IMR-90 (cell line): ENCODE measurements at regions not wholly inside any gene's neighbourhood (a gene's known extent, or its start where the extent isn't known, plus 50 kb on each side); places are given as distances from the start of the nearest gene placed in this dataset.

Experiments used
- ATAC-seq: fragments of 200-7000 bp; cut with Tn5 transposase; 2 replicates; pipeline ENCODE4 v1.9.1; 2020; ENCODE audit warnings: low read depth, mild to moderate bottlenecking, moderate library complexity
- BruUV-seq: library from RNA; stranded (reverse); fragments of 400-500 nt; replicated peaks from 2 replicates; lab custom pipeline; 2021; lab: Mats Ljungman, UMichigan
- CTCF ChIA-PET: fragments of 300-600 bp; formaldehyde crosslinking; extraction: SDS; loops from one replicate; lab custom pipeline; 2021; ENCODE audit warnings: antibody characterized with exemption; lab: Yijun Ruan, JAX
- POLR2A ChIA-PET: fragments of 300-600 bp; sonication (Branson Sonifier 250); formaldehyde crosslinking; loops from one replicate; lab custom pipeline; 2022; ENCODE audit warnings: antibody characterized with exemption; ENCODE audit not compliant: unreplicated experiment; lab: Charles Lee
- DNase-seq: peaks from one replicate; pipeline ENCODE4 v3.0.0; 2013
- H2AFZ ChIP-seq: replicated peaks from 2 replicates; pipeline ENCODE3; 2013; ENCODE audit warnings: low read length, mild to moderate bottlenecking; ENCODE audit not compliant: poor library complexity
- H2AK5ac ChIP-seq: 2 replicates; pipeline ENCODE4 v1.6.1; 2013; ENCODE audit warnings: low read depth, low read length, inconsistent platforms
- H2AK9ac ChIP-seq: replicated peaks from 2 replicates; pipeline ENCODE3; 2013; ENCODE audit warnings: mild to moderate bottlenecking, low read depth, low read length, moderate library complexity; ENCODE audit not compliant: poor library complexity
- H2BK120ac ChIP-seq: 2 replicates; pipeline ENCODE4 v1.6.1; 2013; ENCODE audit warnings: low read depth, low read length, inconsistent platforms
- H2BK15ac ChIP-seq: 3 replicates; pipeline ENCODE4 v1.6.1; 2013; ENCODE audit warnings: low read depth, low read length, inconsistent platforms
- H2BK20ac ChIP-seq: 2 replicates; pipeline ENCODE4 v1.6.1; 2013; ENCODE audit warnings: low read depth, mild to moderate bottlenecking, inconsistent platforms, low read length, moderate library complexity
- H2BK5ac ChIP-seq: 2 replicates; pipeline ENCODE4 v1.6.1; 2013; ENCODE audit warnings: mild to moderate bottlenecking, low read depth, low read length, inconsistent platforms; ENCODE audit not compliant: poor library complexity, severe bottlenecking
- H3K14ac ChIP-seq: replicated peaks from 2 replicates; pipeline ENCODE4 v1.6.1; 2013; ENCODE audit warnings: low read depth, low read length, inconsistent platforms
- H3K18ac ChIP-seq: 2 replicates; pipeline ENCODE4 v1.6.1; 2013; ENCODE audit warnings: low read depth, low read length, control low read depth
- H3K23ac ChIP-seq: 2 replicates; pipeline ENCODE4 v1.6.1; 2013; ENCODE audit warnings: low read depth, low read length, inconsistent platforms
- H3K27ac ChIP-seq: 2 replicates; pipeline ENCODE4 v1.5.1; 2013; ENCODE audit warnings: mild to moderate bottlenecking, control low read depth, low read length; ENCODE audit not compliant: insufficient read depth
- H3K27me3 ChIP-seq: 2 replicates; pipeline ENCODE4 v1.6.1; 2013; ENCODE audit warnings: low read length; ENCODE audit not compliant: control insufficient read depth, insufficient read depth
- H3K36me3 ChIP-seq: 2 replicates; pipeline ENCODE4 v1.6.1; 2013; ENCODE audit warnings: low read length, mixed read lengths; ENCODE audit not compliant: control insufficient read depth, insufficient read depth
- H3K4ac ChIP-seq: 2 replicates; pipeline ENCODE4 v1.6.1; 2013; ENCODE audit warnings: low read depth, low read length, inconsistent platforms
- H3K4me1 ChIP-seq: 2 replicates; pipeline ENCODE4 v1.6.1; 2013; ENCODE audit warnings: low read length, mixed read lengths; ENCODE audit not compliant: control insufficient read depth, insufficient read depth
- H3K4me2 ChIP-seq: 2 replicates; pipeline ENCODE4 v1.6.1; 2013; ENCODE audit warnings: low read depth, mild to moderate bottlenecking, control low read depth, low read length, moderate library complexity
- H3K4me3 ChIP-seq: 2 replicates; pipeline ENCODE4 v1.5.1; 2013; ENCODE audit warnings: low read depth, mild to moderate bottlenecking, control low read depth, low read length, moderate library complexity; ENCODE audit not compliant: insufficient read depth
- H3K56ac ChIP-seq: 2 replicates; pipeline ENCODE4 v1.6.1; 2013; ENCODE audit warnings: low read length, inconsistent platforms; ENCODE audit not compliant: insufficient read depth; ENCODE audit errors: extremely low read depth
- H3K79me1 ChIP-seq, 2 experiments: 2 replicates each; pipeline ENCODE4 v1.6.1; 2013; ENCODE audit warnings: low read length in 2 of 2, inconsistent platforms in 1 of 2, low read depth in 1 of 2
- H3K9ac ChIP-seq: 2 replicates; pipeline ENCODE4 v1.6.1; 2013; ENCODE audit warnings: low read depth, low read length, control low read depth
- H3K9me1 ChIP-seq: 2 replicates; pipeline ENCODE4 v1.6.1; 2013; ENCODE audit warnings: low read length, inconsistent platforms; ENCODE audit not compliant: insufficient read depth
- H3K9me3 ChIP-seq: 2 replicates; pipeline ENCODE4 v1.6.1; 2013; ENCODE audit warnings: low read length; ENCODE audit not compliant: control insufficient read depth, insufficient read depth
- H4K20me1 ChIP-seq: 2 replicates; pipeline ENCODE4 v1.6.1; 2013; ENCODE audit warnings: low read length, inconsistent platforms; ENCODE audit not compliant: insufficient read depth
- H4K5ac ChIP-seq: 2 replicates; pipeline ENCODE4 v1.6.1; 2013; ENCODE audit warnings: mild to moderate bottlenecking, low read depth, low read length, control low read depth
- H4K8ac ChIP-seq, 2 experiments: 2 replicates each; pipeline ENCODE4 v1.6.1; 2013; ENCODE audit warnings: low read depth in 2 of 2, low read length in 2 of 2, control low read depth in 1 of 2, inconsistent platforms in 1 of 2
- H4K91ac ChIP-seq: 2 replicates; pipeline ENCODE4 v1.6.1; 2013; ENCODE audit warnings: low read depth, low read length, inconsistent platforms; ENCODE audit not compliant: insufficient read depth
- BHLHE40 ChIP-seq: fragments of 150-350 bp; IDR thresholded peaks from 2 replicates; pipeline ENCODE4 v1.6.1; 2016; ENCODE audit warnings: mild to moderate bottlenecking, low read depth, low read length
- CEBPB ChIP-seq: IDR thresholded peaks from 2 replicates; pipeline ENCODE4 v1.6.1; 2012; ENCODE audit warnings: low read depth, low read length, improper control_type of control experiment
- CHD1 ChIP-seq: IDR thresholded peaks from 2 replicates; pipeline ENCODE4 v1.6.1; 2012; ENCODE audit warnings: low read depth, low read length, improper control_type of control experiment
- ELK1 ChIP-seq: fragments of 150-350 bp; IDR thresholded peaks from 2 replicates; pipeline ENCODE4 v1.6.1; 2016; ENCODE audit warnings: low read depth, mild to moderate bottlenecking, low read length, moderate library complexity, borderline replicate concordance
- FOS ChIP-seq: fragments of 150-350 bp; IDR thresholded peaks from 2 replicates; pipeline ENCODE4 v1.6.1; 2016; ENCODE audit warnings: low read depth, low read length
- MAFK ChIP-seq: IDR thresholded peaks from 2 replicates; pipeline ENCODE4 v1.6.1; 2012; ENCODE audit warnings: low read depth, low read length, improper control_type of control experiment
- MAZ ChIP-seq: IDR thresholded peaks from 2 replicates; pipeline ENCODE4 v1.6.1; 2012; ENCODE audit warnings: low read depth, mild to moderate bottlenecking, low read length, improper control_type of control experiment, moderate library complexity, borderline replicate concordance
- MXI1 ChIP-seq: IDR thresholded peaks from 2 replicates; pipeline ENCODE4 v1.6.1; 2012; ENCODE audit warnings: low read depth, mild to moderate bottlenecking, low read length, moderate library complexity, borderline replicate concordance
- NFE2L2 ChIP-seq: fragments of 150-350 bp; IDR thresholded peaks from 2 replicates; pipeline ENCODE4 v1.6.1; 2016; ENCODE audit warnings: low read depth, mild to moderate bottlenecking, low read length
- RAD21 ChIP-seq: IDR thresholded peaks from 2 replicates; pipeline ENCODE4 v1.6.1; 2012; ENCODE audit warnings: low read length, improper control_type of control experiment
- RFX5 ChIP-seq: IDR thresholded peaks from 2 replicates; pipeline ENCODE4 v1.8.0; 2012; ENCODE audit warnings: low read depth, mild to moderate bottlenecking, low read length, moderate library complexity
- SMC3 ChIP-seq: fragments of 150-350 bp; IDR thresholded peaks from 2 replicates; pipeline ENCODE4 v1.6.1; 2016; ENCODE audit warnings: low read depth, mild to moderate bottlenecking, antibody characterized with exemption, low read length, moderate library complexity
- USF2 ChIP-seq: fragments of 150-350 bp; IDR thresholded peaks from 2 replicates; pipeline ENCODE4 v1.6.1; 2017; ENCODE audit warnings: mild to moderate bottlenecking, antibody characterized with exemption, low read length, low read depth
- WGBS, 2 experiments: methylation state at CpG; one replicate each; pipeline versions ENCODE4 v1.1.5 to v1.1.7; 2013; ENCODE audit warnings: missing lambda C conversion rate in 2 of 2; ENCODE audit not compliant: insufficient read length in 1 of 2; ENCODE audit errors: extremely low coverage in 2 of 2; 5-methylcytosine and 5-hydroxymethylcytosine counted together
- dilution Hi-C: fragments of 300-500 bp; cut with HindIII; formaldehyde crosslinking; loops from one replicate; pipeline ENCODE4 v1.14.3; 2018; ENCODE audit warnings: low sequenced_read_pairs; ENCODE audit not compliant: unreplicated experiment
- in situ Hi-C: fragments of 300-500 bp; cut with MboI; formaldehyde crosslinking; loops from 3 replicates; pipeline ENCODE4 v1.14.3; 2019; ENCODE audit warnings: low sequenced_read_pairs, inconsistent platforms, mixed read lengths
- intact Hi-C: fragments of 100-400 bp; cut with micrococcal nuclease; formaldehyde crosslinking; loops from 2 replicates; pipeline ENCODE4 v1.10.0; 2022

GRCh38 chr9:15100571-15100970 is 190.3 kb upstream of the FREM1 start:
- Histone ChIP-seq H2AK9ac (no peak overlapping the region), H4K5ac (no peak overlapping the region), H3K56ac (no peak overlapping the region), H3K9me3 (no peaks in the 10 kb centered on the region), H2BK15ac (no peak overlapping the region), H3K27ac (no peak overlapping the region), H3K23ac (no peak overlapping the region), H3K36me3 (no peaks in the 10 kb centered on the region), H2BK120ac (no peak overlapping the region), H3K4me2 (no peak overlapping the region), H2AFZ (no peak overlapping the region), H3K4me3 (no peak overlapping the region), H4K8ac (no peak overlapping the region), H4K20me1 (no peaks in the 10 kb centered on the region), H2BK5ac (no peak overlapping the region), H2BK20ac (no peak overlapping the region), H3K79me1 (no peaks in the 10 kb centered on the region), H4K91ac (no peak overlapping the region), H3K27me3 (no peaks in the 10 kb centered on the region; the same call in 1 of the 2 replicates), H3K4me1 (peaks cover 2% of the 10 kb centered on the region; the same call in 1 of the 2 replicates), H2AK5ac (no peak overlapping the region), H3K4ac (no peak overlapping the region), H3K18ac (no peak overlapping the region), H3K14ac (no peak overlapping the region), H3K9ac (no peak overlapping the region), H3K9me1 (no peaks in the 10 kb centered on the region; the same call in 1 of the 2 replicates)
- ChIA-PET CTCF (interaction anchor here (1.9 kb wide), 1 partner anchor 34 kb away, joined by 10 read pairs; no protein-coding TSS in a partner anchor), POLR2A (no interaction called here)
- DNase-seq, result no peak
- dilution Hi-C loops (no loop called here), in situ Hi-C loops (loop anchor here (5.0 kb wide), 1 partner anchor 37 kb away; no protein-coding TSS in a partner anchor), intact Hi-C loops (loop anchor here (10.0 kb wide), 1 partner anchor 504 kb away; no protein-coding TSS in a partner anchor)
- no CpG with 5 or more reads among the region's 2 CpGs for WGBS, 2 experiments
- BruUV-seq, result no TSS peak
- TF ChIP-seq RAD21, result no peak
- no peak for TF ChIP-seq MAZ
- TF ChIP-seq BHLHE40, result no peak
- TF ChIP-seq USF2, result no peak
- TF ChIP-seq CEBPB, result no peak
- no peak for TF ChIP-seq RFX5
- no peak for TF ChIP-seq ELK1
- no peak for TF ChIP-seq SMC3
- TF ChIP-seq MXI1, result no peak
- no peak for TF ChIP-seq CHD1
- no peak for TF ChIP-seq MAFK
- no peak for TF ChIP-seq FOS
- no peak for TF ChIP-seq NFE2L2
- ATAC-seq, result no peak
